ENCODE measurements at regions not wholly inside any gene's neighbourhood (a gene's known extent, or its start where the extent isn't known, plus 50 kb on each side); places are given as distances from the start of the nearest gene placed in this dataset.

- no peak overlapping the region for H3K4me3 ChIP-seq (ENCODE audit: low read length)
- H3K79me2 ChIP-seq (ENCODE audit: control insufficient read depth, low read length) = no peaks in the 10 kb centered on the region
- H3F3A ChIP-seq (ENCODE audit: control insufficient read depth, insufficient read depth) = no peaks in the 10 kb centered on the region
- H3K27me3 ChIP-seq (ENCODE audit: control insufficient read depth, low read length) = no peaks in the 10 kb centered on the region
- no peak overlapping the region for H3K27ac ChIP-seq (ENCODE audit: low read depth, low read length)
- no peaks in the 10 kb centered on the region for H3K9me2 ChIP-seq (replicated peaks; ENCODE audit: control insufficient read depth, low read length)
- TF ChIP-seq, protein P1, sequence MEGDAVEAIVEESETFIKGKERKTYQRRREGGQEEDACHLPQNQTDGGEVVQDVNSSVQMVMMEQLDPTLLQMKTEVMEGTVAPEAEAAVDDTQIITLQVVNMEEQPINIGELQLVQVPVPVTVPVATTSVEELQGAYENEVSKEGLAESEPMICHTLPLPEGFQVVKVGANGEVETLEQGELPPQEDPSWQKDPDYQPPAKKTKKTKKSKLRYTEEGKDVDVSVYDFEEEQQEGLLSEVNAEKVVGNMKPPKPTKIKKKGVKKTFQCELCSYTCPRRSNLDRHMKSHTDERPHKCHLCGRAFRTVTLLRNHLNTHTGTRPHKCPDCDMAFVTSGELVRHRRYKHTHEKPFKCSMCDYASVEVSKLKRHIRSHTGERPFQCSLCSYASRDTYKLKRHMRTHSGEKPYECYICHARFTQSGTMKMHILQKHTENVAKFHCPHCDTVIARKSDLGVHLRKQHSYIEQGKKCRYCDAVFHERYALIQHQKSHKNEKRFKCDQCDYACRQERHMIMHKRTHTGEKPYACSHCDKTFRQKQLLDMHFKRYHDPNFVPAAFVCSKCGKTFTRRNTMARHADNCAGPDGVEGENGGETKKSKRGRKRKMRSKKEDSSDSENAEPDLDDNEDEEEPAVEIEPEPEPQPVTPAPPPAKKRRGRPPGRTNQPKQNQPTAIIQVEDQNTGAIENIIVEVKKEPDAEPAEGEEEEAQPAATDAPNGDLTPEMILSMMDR (IDR thresholded peaks at IDR 0.05; ENCODE audit: low read depth, low read length, poor library complexity, severe bottlenecking) = no peak
- no peak for TF ChIP-seq EZH2phosphoT487 (IDR thresholded peaks at IDR 0.05; ENCODE audit: borderline replicate concordance, low read length)
- H3K36me3 ChIP-seq (ENCODE audit: control insufficient read depth, low read length) = no peaks in the 10 kb centered on the region
- no peaks in the 10 kb centered on the region; the same call in 1 of the 2 replicates for H3K9me3 ChIP-seq (ENCODE audit: control insufficient read depth, insufficient read depth, low read length)
- no peaks in the 10 kb centered on the region for H4K20me1 ChIP-seq (ENCODE audit: control insufficient read depth, insufficient read depth, low read depth, low read length)
- no peaks in the 10 kb centered on the region for H3K4me1 ChIP-seq (ENCODE audit: control insufficient read depth, low read length)
- no peak overlapping the region for H3K4me2 ChIP-seq (ENCODE audit: low read length)
These were observed 216.4 kb downstream of the KLHL28 start for GRCh38 chr14:44745371-44745770.

GRCh38 chr14:44742202-44742601, 219.5 kb downstream of the KLHL28 start:
- Histone ChIP-seq H3K27me3 (ENCODE audit: control insufficient read depth, low read length) (no peaks in the 10 kb centered on the region), H3K27ac (ENCODE audit: low read depth, low read length) (no peak overlapping the region), H4K20me1 (ENCODE audit: control insufficient read depth, insufficient read depth, low read depth, low read length) (no peaks in the 10 kb centered on the region), H3K9me2 (replicated peaks; ENCODE audit: control insufficient read depth, low read length) (no peaks in the 10 kb centered on the region), H3K36me3 (ENCODE audit: control insufficient read depth, low read length) (no peaks in the 10 kb centered on the region), H3K9me3 (ENCODE audit: control insufficient read depth, insufficient read depth, low read length) (no peaks in the 10 kb centered on the region; the same call in 1 of the 2 replicates), H3K4me1 (ENCODE audit: control insufficient read depth, low read length) (no peaks in the 10 kb centered on the region), H3K4me3 (ENCODE audit: low read length) (no peak overlapping the region), H3K4me2 (ENCODE audit: low read length) (no peak overlapping the region), H3K79me2 (ENCODE audit: control insufficient read depth, low read length) (no peaks in the 10 kb centered on the region), H3F3A (ENCODE audit: control insufficient read depth, insufficient read depth) (no peaks in the 10 kb centered on the region)
- TF ChIP-seq, protein P1 (IDR thresholded peaks at IDR 0.05; ENCODE audit: low read depth, low read length, poor library complexity, severe bottlenecking) = no peak
- TF ChIP-seq EZH2phosphoT487 (IDR thresholded peaks at IDR 0.05; ENCODE audit: borderline replicate concordance, low read length) = no peak

GRCh38 chr14:44741431-44741830, 220.3 kb downstream of the KLHL28 start:
- no peaks in the 10 kb centered on the region for H3K79me2 ChIP-seq (ENCODE audit: control insufficient read depth, low read length)
- H3K27ac ChIP-seq (ENCODE audit: low read depth, low read length) = no peak overlapping the region
- H3K9me2 ChIP-seq (replicated peaks; ENCODE audit: control insufficient read depth, low read length) = no peaks in the 10 kb centered on the region
- TF ChIP-seq, protein P1 (IDR thresholded peaks at IDR 0.05; ENCODE audit: low read depth, low read length, poor library complexity, severe bottlenecking) = no peak
- no peak for TF ChIP-seq EZH2phosphoT487 (IDR thresholded peaks at IDR 0.05; ENCODE audit: borderline replicate concordance, low read length)
- no peaks in the 10 kb centered on the region for H3K36me3 ChIP-seq (ENCODE audit: control insufficient read depth, low read length)
- H3K4me3 ChIP-seq (ENCODE audit: low read length) = no peak overlapping the region
- H3K4me1 ChIP-seq (ENCODE audit: control insufficient read depth, low read length) = no peaks in the 10 kb centered on the region
- H3K27me3 ChIP-seq (ENCODE audit: control insufficient read depth, low read length) = no peaks in the 10 kb centered on the region
- H3K4me2 ChIP-seq (ENCODE audit: low read length) = no peak overlapping the region
- no peaks in the 10 kb centered on the region for H4K20me1 ChIP-seq (ENCODE audit: control insufficient read depth, insufficient read depth, low read depth, low read length)
- no peaks in the 10 kb centered on the region; the same call in 1 of the 2 replicates for H3K9me3 ChIP-seq (ENCODE audit: control insufficient read depth, insufficient read depth, low read length)
- no peaks in the 10 kb centered on the region for H3F3A ChIP-seq (ENCODE audit: control insufficient read depth, insufficient read depth)

All from DOHH2 (cell line).